OCI-LY1 (cell line): ENCODE measurements at regions not wholly inside any gene's neighbourhood (a gene's known extent, or its start where the extent isn't known, plus 50 kb on each side); places are given as distances from the start of the nearest gene placed in this dataset.

Experiments
- CTCF ChIP-seq: fragments of 200-600 bp; sonication (generic), shearing (Covaris generic); IDR thresholded peaks from 2 replicates; pipeline ENCODE4 v1.5.1; 2017; ENCODE audit warnings: mild to moderate bottlenecking, antibody characterized with exemption, low read length, moderate library complexity, mixed read lengths
- EZH2 ChIP-seq: fragments of 200-600 bp; sonication (generic), shearing (Covaris generic); IDR thresholded peaks from 2 replicates; pipeline ENCODE4 v1.8.0; 2017; ENCODE audit warnings: borderline replicate concordance, mixed run types, mild to moderate bottlenecking, antibody characterized with exemption, low read length, moderate library complexity, mixed read lengths

DNA sequence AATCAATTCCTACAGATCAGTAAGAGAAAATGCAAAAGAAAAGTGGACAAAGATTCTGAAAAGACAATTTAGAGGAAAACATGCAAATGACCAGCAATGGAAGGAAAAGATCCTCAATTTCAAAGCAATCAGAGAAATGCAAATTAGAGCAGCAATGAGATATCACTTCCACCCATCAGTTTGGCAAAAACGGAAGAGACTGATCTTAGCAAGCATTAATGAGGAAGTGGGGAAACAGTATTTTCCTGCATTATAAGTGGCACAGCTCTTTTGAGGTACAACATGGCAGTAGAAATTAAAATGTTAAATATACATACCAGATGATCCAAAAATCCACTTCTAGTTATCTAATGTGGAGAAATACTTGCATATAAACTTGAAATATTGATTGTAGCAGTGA lies 69.1 kb upstream of the SLC7A1 start:
- TF ChIP-seq CTCF (no peak), EZH2 (no peak)
